Activated naive CD8-positive, alpha-beta T cell treated with anti-CD3 and anti-CD28 coated beads, Interleukin-2, amount 10 ng/mL, durations not matched to agents 7 days and 5 days (primary cell): ENCODE measurements at regions not wholly inside any gene's neighbourhood (a gene's known extent, or its start where the extent isn't known, plus 50 kb on each side); places are given as distances from the start of the nearest gene placed in this dataset.

ENCODE experiments used
- ATAC-seq: fragments of 150-1000 bp; cut with Tn5 transposase; one replicate; pipeline ENCODE4 v1.10.0; 2021; ENCODE audit warnings: low read depth, moderate library complexity
- POLR2A ChIA-PET: fragments of 350-600 bp; sonication (Branson Sonifier 250); formaldehyde crosslinking; loops from one replicate; lab custom pipeline; 2021; ENCODE audit warnings: antibody characterized with exemption; lab: Charles Lee
- DNase-seq: peaks from one replicate; pipeline ENCODE4 v3.0.0; 2021
- H3K27ac Mint-ChIP-seq: one replicate; pipeline ENCODE4 v1.8.0; 2022; ENCODE audit warnings: mild to moderate bottlenecking, mixed read lengths
- H3K27me3 Mint-ChIP-seq: one replicate; pipeline ENCODE4 v1.8.0; 2022; ENCODE audit warnings: mild to moderate bottlenecking, moderate library complexity, mixed read lengths
- H3K36me3 Mint-ChIP-seq: one replicate; pipeline ENCODE4 v1.8.0; 2021; ENCODE audit warnings: mild to moderate bottlenecking, mixed read lengths
- H3K4me1 Mint-ChIP-seq: one replicate; pipeline ENCODE4 v1.8.0; 2021; ENCODE audit warnings: mixed read lengths
- H3K4me3 Mint-ChIP-seq: one replicate; pipeline ENCODE4 v1.8.0; 2022; ENCODE audit warnings: mild to moderate bottlenecking, moderate library complexity, mixed read lengths
- H3K9me3 Mint-ChIP-seq: one replicate; pipeline ENCODE4 v1.8.0; 2021; ENCODE audit warnings: mixed read lengths

DNA sequence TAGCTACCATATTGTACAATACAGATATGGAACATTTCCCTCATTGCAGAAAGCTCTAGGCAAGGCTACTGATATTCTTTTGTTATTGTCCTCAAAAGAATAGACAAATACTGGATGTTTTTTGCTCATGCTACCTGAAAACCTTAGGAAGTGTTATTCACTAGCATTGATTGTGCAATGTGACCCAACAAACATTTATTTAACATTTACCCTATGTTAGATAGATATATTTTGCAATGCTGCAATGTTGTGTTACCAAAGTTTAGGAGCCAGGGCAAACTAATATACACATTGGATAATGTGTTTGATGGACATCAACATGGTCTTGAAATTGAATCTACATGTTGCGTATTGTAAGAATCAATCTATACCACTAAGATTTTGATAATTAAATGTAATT, 112.8 kb upstream of the CREB5 start:
- DNase-seq (no peak), ATAC-seq (no peak)
- POLR2A ChIA-PET, result no interaction called here
- H3K27me3 Mint-ChIP-seq, result peaks cover 5% of the 10 kb centered on the region
- H3K36me3 Mint-ChIP-seq, result no peaks in the 10 kb centered on the region
- no peak overlapping the region for H3K4me3 Mint-ChIP-seq
- H3K4me1 Mint-ChIP-seq, result no peaks in the 10 kb centered on the region
- H3K9me3 Mint-ChIP-seq, result no peaks in the 10 kb centered on the region
- no peak overlapping the region for H3K27ac Mint-ChIP-seq

DNA sequence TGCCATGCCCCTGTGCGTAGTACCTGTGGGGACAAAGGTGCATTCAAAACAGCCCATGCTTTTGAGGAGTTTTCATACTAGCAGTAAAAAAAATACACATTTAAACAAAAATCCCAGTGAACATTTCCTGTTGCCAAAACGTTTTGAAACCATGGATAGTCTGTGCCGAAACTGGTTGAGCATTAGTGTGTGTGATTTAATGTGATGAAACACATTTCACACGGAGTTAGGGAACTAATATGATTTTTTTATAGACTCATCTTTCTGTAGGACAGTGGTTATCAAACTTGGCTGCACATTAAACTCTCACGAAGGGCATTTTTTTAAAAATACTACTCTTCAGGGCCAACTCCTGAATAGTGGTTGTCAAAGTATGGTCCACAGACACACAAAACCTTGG, 111.8 kb upstream of the CREB5 start:
- POLR2A ChIA-PET, result no interaction called here
- peaks cover 8% of the 10 kb centered on the region for H3K27me3 Mint-ChIP-seq
- no peaks in the 10 kb centered on the region for H3K36me3 Mint-ChIP-seq
- no peak overlapping the region for H3K27ac Mint-ChIP-seq
- H3K4me1 Mint-ChIP-seq, result no peaks in the 10 kb centered on the region
- ATAC-seq (no peak), DNase-seq (no peak)
- H3K9me3 Mint-ChIP-seq, result no peaks in the 10 kb centered on the region
- no peak overlapping the region for H3K4me3 Mint-ChIP-seq

DNA sequence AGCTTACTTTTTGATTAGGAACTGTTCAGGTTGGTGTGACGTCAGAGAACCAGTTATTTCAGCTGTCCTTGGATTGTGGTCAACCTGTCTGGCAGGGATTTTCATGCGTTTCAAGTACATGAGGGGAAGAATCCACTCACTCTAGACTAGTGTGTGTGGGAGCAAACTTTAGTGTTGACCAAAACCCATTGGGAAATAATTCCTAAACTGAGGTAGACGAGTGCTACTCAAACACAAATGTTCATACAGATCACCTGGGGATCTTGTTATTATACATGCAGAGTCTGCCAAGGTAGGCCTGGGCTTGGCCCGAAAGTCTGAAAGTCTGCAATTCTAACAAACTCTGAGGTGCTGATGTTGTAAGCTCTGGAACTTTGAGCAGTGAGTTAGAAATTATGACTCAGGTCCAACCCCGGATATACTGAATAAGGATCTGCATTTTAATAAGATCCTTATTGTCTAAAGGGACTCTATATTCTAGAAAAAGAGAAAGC, 111.1 kb upstream of the CREB5 start:
- DNase-seq (no peak), ATAC-seq (no peak)
- H3K27me3 Mint-ChIP-seq, result peaks cover 8% of the 10 kb centered on the region
- no peaks in the 10 kb centered on the region for H3K4me1 Mint-ChIP-seq
- H3K9me3 Mint-ChIP-seq, result no peaks in the 10 kb centered on the region
- POLR2A ChIA-PET, result no interaction called here
- H3K36me3 Mint-ChIP-seq, result no peaks in the 10 kb centered on the region
- no peak overlapping the region for H3K27ac Mint-ChIP-seq
- no peak overlapping the region for H3K4me3 Mint-ChIP-seq

DNA sequence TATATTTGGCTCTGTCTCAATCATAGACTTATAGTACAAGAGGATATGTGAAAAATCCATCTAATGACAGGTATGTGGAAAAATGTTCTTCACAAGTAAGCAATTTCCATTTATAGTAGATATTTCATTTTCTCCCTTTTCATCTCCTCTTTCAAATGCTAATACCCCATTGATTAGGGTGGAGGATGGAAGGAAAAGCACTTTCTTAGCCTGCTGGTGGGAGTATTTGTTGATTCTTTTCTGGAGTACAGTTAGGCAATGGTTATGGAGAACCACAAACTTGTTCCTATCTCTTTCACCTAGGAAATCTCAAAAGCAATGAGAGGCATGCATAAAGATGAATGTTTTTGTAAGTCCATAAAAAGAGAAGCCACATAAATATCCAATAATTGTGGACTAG, 108.0 kb upstream of the CREB5 start:
- ATAC-seq, result no peak
- Mint-ChIP-seq H3K27me3 (peaks cover 10% of the 10 kb centered on the region), H3K36me3 (no peaks in the 10 kb centered on the region), H3K27ac (no peak overlapping the region), H3K4me1 (no peaks in the 10 kb centered on the region), H3K9me3 (no peaks in the 10 kb centered on the region), H3K4me3 (no peak overlapping the region)
- DNase-seq, result no peak
- POLR2A ChIA-PET, result no interaction called here

DNA sequence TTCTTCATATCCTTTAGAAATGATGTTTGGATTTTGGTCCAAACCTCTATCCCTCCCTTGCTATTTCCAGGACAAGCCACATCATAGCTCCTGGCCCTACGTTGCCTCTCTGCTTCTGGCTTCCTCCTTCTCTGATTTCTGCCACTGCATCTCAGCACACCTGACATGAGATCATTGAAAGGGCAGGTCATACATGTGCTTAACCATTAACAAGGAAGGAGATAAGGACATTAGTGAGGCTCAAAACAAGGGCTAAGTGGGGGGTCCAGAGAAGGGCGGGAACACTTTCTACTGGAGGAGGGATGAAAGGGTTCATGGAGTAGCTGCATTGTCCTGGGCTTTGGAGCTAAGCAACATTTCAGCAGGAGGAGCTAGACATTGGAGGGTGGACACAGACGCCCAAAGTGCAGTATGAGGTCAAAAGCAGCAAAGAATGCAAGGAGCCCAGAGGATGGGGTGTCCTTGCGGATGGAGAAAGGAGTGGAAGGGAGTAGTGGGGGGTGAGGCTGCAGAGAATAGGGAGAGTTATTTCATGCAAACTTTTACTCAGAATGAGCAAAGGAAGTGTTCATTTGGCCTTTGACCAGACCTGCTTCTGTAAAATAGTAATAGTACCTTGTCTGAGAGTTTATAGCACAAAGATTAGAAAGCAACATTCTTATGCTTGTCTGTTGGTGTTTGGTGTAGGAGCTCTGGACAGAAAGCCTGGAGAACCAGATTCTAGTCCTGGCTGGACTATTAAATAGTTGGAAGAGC, 102.4 kb upstream of the CREB5 start:
- POLR2A ChIA-PET, result no interaction called here
- no peaks in the 10 kb centered on the region for H3K9me3 Mint-ChIP-seq
- no peak for ATAC-seq
- H3K4me1 Mint-ChIP-seq, result no peaks in the 10 kb centered on the region
- H3K27ac Mint-ChIP-seq, result no peak overlapping the region
- peaks cover 15% of the 10 kb centered on the region for H3K27me3 Mint-ChIP-seq
- H3K4me3 Mint-ChIP-seq, result no peak overlapping the region
- H3K36me3 Mint-ChIP-seq, result no peaks in the 10 kb centered on the region
- no peak for DNase-seq

DNA sequence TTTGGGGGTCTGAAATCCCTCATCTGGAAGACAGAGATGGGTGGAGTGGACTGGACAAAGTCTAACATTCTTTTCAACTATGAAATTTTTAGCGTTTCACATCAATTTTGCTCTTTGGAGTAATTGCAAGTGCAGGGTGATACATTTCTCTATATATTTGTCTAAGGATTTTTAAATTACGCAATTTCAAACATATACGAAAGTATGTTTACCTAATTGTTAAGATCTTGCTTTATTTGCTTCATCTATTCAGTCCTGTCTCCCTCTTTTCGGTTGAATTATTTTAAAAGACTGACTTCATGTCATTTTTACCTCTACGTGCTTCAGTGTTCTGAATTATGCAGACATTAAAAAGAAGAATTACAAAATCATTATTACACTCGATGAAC, 101.9 kb upstream of the CREB5 start:
- no peaks in the 10 kb centered on the region for H3K4me1 Mint-ChIP-seq
- ATAC-seq (no peak), DNase-seq (no peak)
- H3K36me3 Mint-ChIP-seq, result no peaks in the 10 kb centered on the region
- POLR2A ChIA-PET, result no interaction called here
- H3K4me3 Mint-ChIP-seq, result no peak overlapping the region
- no peak overlapping the region for H3K27ac Mint-ChIP-seq
- no peaks in the 10 kb centered on the region for H3K9me3 Mint-ChIP-seq
- peaks cover 18% of the 10 kb centered on the region for H3K27me3 Mint-ChIP-seq

DNA sequence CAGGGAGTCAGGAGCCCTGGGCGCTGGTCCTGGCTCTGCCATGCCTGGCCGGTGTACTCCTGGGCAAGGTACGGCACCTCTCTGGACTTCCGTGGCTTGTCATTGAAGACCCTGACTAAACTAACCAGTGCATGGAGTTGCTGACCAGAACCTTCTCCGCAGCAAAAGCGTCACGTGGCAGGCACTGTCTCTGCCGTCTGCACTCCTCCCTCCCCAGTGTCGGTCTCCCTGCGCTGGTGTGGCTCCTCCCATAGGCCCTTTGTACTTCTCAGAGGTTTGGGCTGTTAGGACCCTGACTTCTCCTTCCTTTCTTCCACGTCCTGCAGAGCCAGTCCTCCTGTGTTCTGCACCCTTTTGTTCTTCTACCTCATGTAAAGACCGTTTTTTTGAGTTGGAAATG, 100.6 kb upstream of the CREB5 start:
- DNase-seq, result no peak
- no peak overlapping the region for H3K27ac Mint-ChIP-seq
- H3K27me3 Mint-ChIP-seq, result peaks cover 26% of the 10 kb centered on the region
- H3K36me3 Mint-ChIP-seq, result no peaks in the 10 kb centered on the region
- no peaks in the 10 kb centered on the region for H3K9me3 Mint-ChIP-seq
- no peak overlapping the region for H3K4me3 Mint-ChIP-seq
- no peak for ATAC-seq
- peaks cover 2% of the 10 kb centered on the region for H3K4me1 Mint-ChIP-seq
- POLR2A ChIA-PET, result no interaction called here

DNA sequence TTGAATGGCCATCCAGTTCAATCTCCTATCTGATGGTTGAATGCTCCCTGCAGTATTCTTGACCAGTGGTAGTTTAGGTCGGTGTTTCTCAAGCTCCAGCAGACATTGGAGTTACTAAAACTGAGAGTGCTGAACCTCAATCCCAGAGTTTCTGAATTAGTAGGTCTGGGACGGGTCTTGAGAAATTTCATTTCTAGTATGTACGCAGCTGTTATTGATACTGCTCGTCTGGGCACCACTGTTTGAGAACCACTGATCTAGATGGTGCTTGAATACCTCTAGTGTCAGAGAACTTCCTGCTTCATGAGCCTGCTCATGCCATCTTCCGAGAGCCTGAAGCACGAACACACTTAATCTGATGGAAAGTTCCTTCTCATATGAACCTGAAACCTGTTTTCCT, 99.4 kb upstream of the CREB5 start:
- DNase-seq (no peak), ATAC-seq (no peak)
- Mint-ChIP-seq H3K27me3 (peaks cover 30% of the 10 kb centered on the region), H3K9me3 (no peaks in the 10 kb centered on the region), H3K4me3 (no peak overlapping the region), H3K36me3 (no peaks in the 10 kb centered on the region), H3K4me1 (peaks cover 2% of the 10 kb centered on the region), H3K27ac (no peak overlapping the region)
- POLR2A ChIA-PET, result no interaction called here

DNA sequence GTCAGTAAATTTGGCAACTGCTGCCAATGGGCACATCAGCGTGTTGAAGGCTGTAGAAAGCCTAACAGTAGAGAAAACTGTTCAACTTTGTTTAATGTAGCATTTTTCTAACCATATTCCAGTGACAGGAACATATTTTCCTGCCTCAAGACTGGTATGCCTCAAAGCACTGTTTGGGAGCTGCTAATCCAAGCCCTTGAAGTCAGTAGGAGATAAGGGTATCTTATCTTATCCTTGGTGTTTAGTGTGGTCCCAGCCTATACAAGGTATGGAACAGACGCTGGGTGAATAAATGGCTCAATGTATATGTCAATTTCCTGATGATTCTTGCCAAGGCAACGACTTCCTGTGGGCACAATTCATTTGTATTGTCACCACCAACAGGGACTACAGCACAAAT, 97.5 kb upstream of the CREB5 start:
- Mint-ChIP-seq H3K9me3 (peaks cover 1% of the 10 kb centered on the region), H3K4me1 (peaks cover 2% of the 10 kb centered on the region), H3K4me3 (no peak overlapping the region), H3K27me3 (peaks cover 30% of the 10 kb centered on the region), H3K36me3 (no peaks in the 10 kb centered on the region), H3K27ac (no peak overlapping the region)
- no peak for ATAC-seq
- DNase-seq, result no peak
- POLR2A ChIA-PET, result no interaction called here

DNA sequence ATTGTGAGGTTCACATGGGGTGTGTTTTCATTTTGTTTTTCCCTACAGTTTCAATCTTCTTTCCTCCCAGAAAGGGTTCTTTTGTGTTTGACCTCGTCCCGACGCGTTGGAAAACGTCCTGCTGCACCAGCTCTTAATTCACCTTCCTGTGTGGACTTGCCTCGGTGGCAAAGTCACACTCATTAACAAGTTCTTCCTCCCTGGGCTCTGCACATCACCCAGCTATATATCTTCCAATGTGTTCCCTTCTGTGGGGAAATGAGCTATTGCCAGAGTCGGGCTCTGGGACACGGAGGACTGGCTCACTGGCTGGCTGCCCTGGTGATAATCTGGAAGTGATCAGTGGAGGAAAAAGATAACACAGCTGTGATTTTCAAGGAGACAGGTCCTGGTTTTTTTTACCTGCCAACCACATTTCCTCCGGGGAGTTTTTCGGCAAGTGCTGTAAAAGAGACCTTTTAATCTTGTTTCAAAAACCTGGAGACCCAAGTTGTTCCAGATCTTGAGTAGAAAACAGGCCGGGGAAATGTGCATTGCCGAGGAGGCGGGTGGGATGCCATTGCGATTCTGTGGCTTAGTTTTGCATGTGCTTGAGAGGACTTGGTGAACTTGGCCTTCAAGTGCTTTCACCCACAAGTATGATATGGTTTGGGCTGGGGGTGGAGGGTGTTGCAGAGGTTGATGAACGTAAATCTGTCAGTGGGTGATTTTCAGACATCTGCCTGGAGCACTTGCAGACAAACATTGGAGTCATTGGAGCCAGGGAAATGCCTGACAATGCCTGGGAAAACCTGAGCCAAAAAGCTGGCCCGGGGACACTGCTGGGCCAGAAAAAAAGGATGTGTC, 96.5 kb upstream of the CREB5 start:
- Mint-ChIP-seq H3K27me3 (peaks cover 30% of the 10 kb centered on the region), H3K9me3 (peaks cover 1% of the 10 kb centered on the region), H3K4me3 (no peak overlapping the region), H3K27ac (no peak overlapping the region), H3K4me1 (peaks cover 2% of the 10 kb centered on the region), H3K36me3 (no peaks in the 10 kb centered on the region)
- ATAC-seq (no peak), DNase-seq (no peak)
- POLR2A ChIA-PET, result no interaction called here

DNA sequence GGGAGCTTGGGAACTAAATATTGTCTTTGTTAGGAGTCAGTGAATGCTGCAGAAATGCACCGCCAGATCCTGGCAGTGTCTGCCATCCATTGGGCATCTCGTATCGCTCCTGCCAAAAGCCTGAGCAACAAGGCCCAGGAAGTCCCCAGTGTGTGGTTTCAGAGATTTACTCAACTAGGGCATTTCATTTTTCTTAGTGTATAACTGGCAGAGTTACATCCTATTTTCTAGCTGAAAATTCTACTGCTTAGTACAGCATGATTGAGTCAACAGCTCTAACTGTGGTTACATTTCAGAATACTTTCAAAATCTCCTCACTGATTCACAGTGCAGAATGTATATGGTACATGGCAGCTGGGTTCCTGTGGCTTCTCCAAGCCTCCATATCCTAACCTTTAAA, 95.8 kb upstream of the CREB5 start:
- POLR2A ChIA-PET, result no interaction called here
- Mint-ChIP-seq H3K27ac (no peak overlapping the region), H3K9me3 (peaks cover 1% of the 10 kb centered on the region), H3K36me3 (no peaks in the 10 kb centered on the region), H3K4me1 (peaks cover 2% of the 10 kb centered on the region), H3K4me3 (no peak overlapping the region), H3K27me3 (peaks cover 26% of the 10 kb centered on the region)
- DNase-seq (no peak), ATAC-seq (no peak)

DNA sequence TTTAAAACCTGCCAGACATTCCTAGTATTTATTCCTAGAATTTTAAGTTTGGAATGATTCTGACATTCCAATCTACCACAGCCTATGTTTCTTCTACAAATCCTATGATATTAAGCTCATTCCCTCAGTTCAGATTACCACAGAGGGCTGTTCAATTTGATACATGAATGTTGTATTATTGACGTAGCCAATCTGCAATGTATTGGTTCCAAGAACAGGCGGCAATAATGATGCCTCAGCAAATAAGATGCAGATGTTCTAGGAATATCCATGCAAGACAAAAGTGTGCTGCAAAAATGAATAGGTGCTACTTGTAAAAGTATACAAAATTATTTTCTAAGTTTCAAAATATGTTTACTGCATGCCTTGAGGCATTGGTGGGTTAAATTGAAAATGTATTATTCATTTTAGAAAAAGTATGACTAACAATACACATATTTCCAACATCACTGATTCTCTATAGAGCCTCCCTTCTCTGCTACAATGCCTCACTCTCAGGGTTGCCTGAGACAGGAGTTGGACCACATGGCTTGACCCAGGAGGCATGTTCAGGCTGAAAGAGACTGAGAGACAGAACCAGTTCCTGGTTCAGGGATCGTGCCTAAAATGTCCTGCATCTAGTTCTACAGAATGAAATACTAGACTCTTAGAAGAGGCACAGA, 94.1 kb upstream of the CREB5 start:
- POLR2A ChIA-PET, result no interaction called here
- peaks cover 22% of the 10 kb centered on the region for H3K27me3 Mint-ChIP-seq
- H3K9me3 Mint-ChIP-seq, result peaks cover 1% of the 10 kb centered on the region
- peaks cover 2% of the 10 kb centered on the region for H3K4me1 Mint-ChIP-seq
- no peaks in the 10 kb centered on the region for H3K36me3 Mint-ChIP-seq
- DNase-seq (no peak), ATAC-seq (no peak)
- no peak overlapping the region for H3K27ac Mint-ChIP-seq
- H3K4me3 Mint-ChIP-seq, result no peak overlapping the region

DNA sequence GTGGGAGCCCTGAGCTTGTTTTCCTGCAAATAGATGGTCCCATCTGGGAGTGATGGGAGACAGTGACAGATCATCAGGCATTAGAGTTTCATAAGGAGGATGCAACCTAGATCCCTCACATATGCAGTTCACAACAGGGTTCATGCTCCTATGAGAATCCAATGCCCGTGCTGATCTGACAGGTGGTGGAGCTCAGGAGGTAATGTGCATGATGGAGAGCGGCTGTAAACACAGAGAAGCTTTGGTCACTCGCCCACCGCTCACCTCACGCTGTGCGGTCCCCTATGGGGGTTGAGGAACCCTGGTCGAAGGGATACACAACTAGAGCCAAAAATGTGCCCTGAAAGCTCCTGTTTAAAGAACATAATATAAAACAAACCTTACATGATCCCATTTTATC, 88.5 kb upstream of the CREB5 start:
- Mint-ChIP-seq H3K27me3 (no peaks in the 10 kb centered on the region), H3K36me3 (peaks cover 5% of the 10 kb centered on the region), H3K4me1 (peaks cover 8% of the 10 kb centered on the region), H3K4me3 (no peak overlapping the region), H3K27ac (no peak overlapping the region), H3K9me3 (peaks cover 1% of the 10 kb centered on the region)
- no peak for ATAC-seq
- no peak for DNase-seq
- POLR2A ChIA-PET, result no interaction called here
